NCI-H345 treated with DMSO at 0.1 percent for 48 hours (cell line): ENCODE measurements at regions not wholly inside any gene's neighbourhood (a gene's known extent, or its start where the extent isn't known, plus 50 kb on each side); places are given as distances from the start of the nearest gene placed in this dataset.

Source experiments
- DNase-seq: peaks from one replicate; lab custom pipeline; 2025; ENCODE audit not compliant: unreplicated experiment; lab: John Stamatoyannopoulos, UW

GRCh38 chr9:16223074-16223871, 647.2 kb downstream of the BNC2 start:
- DNase-seq, result peak; percentile 4

- DNase-seq, result no peak
These were observed 639.7 kb downstream of the BNC2 start for GRCh38 chr9:16230731-16231130.

- DNase-seq, result no peak
These were observed 634.2 kb downstream of the BNC2 start for GRCh38 chr9:16236311-16236710.

GRCh38 chr9:16236882-16237281, 633.6 kb downstream of the BNC2 start:
- DNase-seq, result no peak

GRCh38 chr9:16238623-16239138, 631.8 kb downstream of the BNC2 start:
- DNase-seq, result no peak

- DNase-seq, result no peak
These were observed 629.2 kb downstream of the BNC2 start for GRCh38 chr9:16241231-16241630.

GRCh38 chr9:16243798-16244197, 626.7 kb downstream of the BNC2 start:
- DNase-seq, result no peak

GRCh38 chr9:16245756-16246440, 624.6 kb downstream of the BNC2 start:
- DNase-seq, result no peak

GRCh38 chr9:16246785-16247184, 623.7 kb downstream of the BNC2 start:
- DNase-seq, result no peak

GRCh38 chr9:16247188-16247875, 623.1 kb downstream of the BNC2 start:
- DNase-seq, result no peak

- no peak for DNase-seq
These were observed 621.6 kb downstream of the BNC2 start for GRCh38 chr9:16248822-16249221.

- no peak for DNase-seq
These were observed 617.9 kb downstream of the BNC2 start for GRCh38 chr9:16252616-16253015.

- DNase-seq, result no peak
These were observed 615.8 kb downstream of the BNC2 start for GRCh38 chr9:16254674-16255073.

GRCh38 chr9:16255217-16255616, 615.3 kb downstream of the BNC2 start:
- DNase-seq, result no peak

- DNase-seq, result no peak
These were observed 612.9 kb downstream of the BNC2 start for GRCh38 chr9:16257604-16258003.

- DNase-seq, result no peak
These were observed 612.3 kb downstream of the BNC2 start for GRCh38 chr9:16258191-16258590.

- no peak for DNase-seq
These were observed 611.8 kb downstream of the BNC2 start for GRCh38 chr9:16258708-16259107.

GRCh38 chr9:16262477-16263261, 607.8 kb downstream of the BNC2 start:
- peak; percentile 57 for DNase-seq

GRCh38 chr9:16265688-16266087, 604.8 kb downstream of the BNC2 start:
- DNase-seq, result no peak

- DNase-seq, result no peak
These were observed 603.7 kb downstream of the BNC2 start for GRCh38 chr9:16266648-16267276.
